ENCODE measurements at regions not wholly inside any gene's neighbourhood (a gene's known extent, or its start where the extent isn't known, plus 50 kb on each side); places are given as distances from the start of the nearest gene placed in this dataset.

DNA sequence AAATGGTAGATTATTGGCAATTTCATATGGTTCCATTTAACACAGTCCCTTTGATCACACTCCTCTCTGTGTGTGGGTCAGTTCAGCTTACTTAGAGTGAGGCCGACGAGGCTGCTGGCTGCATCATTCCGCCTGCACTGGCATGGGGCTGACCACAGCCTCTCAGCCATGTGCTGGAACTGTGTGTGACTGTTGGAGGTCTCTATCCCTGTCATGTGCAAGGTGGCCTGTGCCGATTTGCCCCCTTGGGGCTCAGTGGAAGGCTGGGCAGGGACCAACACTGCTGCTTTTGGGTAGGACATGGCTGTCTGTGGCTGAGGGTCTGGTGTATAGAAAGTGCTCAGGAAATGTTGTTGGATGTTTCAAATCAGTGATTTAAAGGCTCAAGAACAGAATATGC lies 454.0 kb upstream of the HS6ST1 start:
- TF ChIP-seq, protein P1, sequence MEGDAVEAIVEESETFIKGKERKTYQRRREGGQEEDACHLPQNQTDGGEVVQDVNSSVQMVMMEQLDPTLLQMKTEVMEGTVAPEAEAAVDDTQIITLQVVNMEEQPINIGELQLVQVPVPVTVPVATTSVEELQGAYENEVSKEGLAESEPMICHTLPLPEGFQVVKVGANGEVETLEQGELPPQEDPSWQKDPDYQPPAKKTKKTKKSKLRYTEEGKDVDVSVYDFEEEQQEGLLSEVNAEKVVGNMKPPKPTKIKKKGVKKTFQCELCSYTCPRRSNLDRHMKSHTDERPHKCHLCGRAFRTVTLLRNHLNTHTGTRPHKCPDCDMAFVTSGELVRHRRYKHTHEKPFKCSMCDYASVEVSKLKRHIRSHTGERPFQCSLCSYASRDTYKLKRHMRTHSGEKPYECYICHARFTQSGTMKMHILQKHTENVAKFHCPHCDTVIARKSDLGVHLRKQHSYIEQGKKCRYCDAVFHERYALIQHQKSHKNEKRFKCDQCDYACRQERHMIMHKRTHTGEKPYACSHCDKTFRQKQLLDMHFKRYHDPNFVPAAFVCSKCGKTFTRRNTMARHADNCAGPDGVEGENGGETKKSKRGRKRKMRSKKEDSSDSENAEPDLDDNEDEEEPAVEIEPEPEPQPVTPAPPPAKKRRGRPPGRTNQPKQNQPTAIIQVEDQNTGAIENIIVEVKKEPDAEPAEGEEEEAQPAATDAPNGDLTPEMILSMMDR (IDR thresholded peaks at IDR 0.05; ENCODE audit: low read depth, low read length) = no peak
- H3K4me3 ChIP-seq (replicated peaks in 1 of 2; ENCODE audit: low read depth in 2 of 2, low read length in 2 of 2) = no peak overlapping the region

DNA sequence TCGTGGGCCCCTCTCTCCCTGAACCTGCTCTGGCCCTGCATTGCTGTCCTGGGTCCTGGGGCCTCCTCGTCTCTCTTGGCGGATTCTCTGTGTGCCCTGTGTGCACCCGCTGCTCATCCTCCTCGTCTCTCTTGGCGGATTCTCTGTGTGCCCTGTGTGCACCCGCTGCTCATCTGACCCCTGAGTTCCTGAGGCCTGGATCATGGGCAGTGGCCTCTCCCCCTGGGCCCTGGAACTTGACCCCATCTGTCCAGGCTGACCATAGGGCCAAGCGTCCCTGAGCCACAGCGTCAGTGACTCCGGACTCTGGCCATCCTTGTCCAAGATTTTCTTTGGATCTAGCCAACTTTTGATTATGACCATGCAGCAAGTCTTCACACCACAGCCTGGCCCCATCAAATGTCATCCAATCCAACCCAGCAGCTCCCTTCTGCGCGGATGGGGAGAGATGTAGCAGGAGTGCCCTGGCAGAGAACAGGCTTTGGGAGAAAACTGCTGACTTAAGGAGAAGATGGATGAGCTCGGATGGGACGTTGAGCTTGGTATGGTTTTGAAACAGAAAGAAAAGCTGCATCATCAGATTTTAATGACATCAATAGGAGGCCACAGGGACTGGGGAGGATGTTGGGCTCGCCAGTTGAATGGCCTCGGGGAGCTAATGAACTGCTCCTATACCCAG lies 455.1 kb upstream of the HS6ST1 start:
- H3K4me3 ChIP-seq (replicated peaks in 1 of 2; ENCODE audit: low read depth in 2 of 2, low read length in 2 of 2) = no peak overlapping the region
- TF ChIP-seq, protein P1 (IDR thresholded peaks at IDR 0.05; ENCODE audit: low read depth, low read length) = no peak
- DNase-seq (ENCODE audit: low read depth in 2 of 2) = no peak

More for the DNA sequence above, 454.0 kb upstream of the HS6ST1 start:
- no peak for DNase-seq (ENCODE audit: low read depth in 2 of 2)

DNA sequence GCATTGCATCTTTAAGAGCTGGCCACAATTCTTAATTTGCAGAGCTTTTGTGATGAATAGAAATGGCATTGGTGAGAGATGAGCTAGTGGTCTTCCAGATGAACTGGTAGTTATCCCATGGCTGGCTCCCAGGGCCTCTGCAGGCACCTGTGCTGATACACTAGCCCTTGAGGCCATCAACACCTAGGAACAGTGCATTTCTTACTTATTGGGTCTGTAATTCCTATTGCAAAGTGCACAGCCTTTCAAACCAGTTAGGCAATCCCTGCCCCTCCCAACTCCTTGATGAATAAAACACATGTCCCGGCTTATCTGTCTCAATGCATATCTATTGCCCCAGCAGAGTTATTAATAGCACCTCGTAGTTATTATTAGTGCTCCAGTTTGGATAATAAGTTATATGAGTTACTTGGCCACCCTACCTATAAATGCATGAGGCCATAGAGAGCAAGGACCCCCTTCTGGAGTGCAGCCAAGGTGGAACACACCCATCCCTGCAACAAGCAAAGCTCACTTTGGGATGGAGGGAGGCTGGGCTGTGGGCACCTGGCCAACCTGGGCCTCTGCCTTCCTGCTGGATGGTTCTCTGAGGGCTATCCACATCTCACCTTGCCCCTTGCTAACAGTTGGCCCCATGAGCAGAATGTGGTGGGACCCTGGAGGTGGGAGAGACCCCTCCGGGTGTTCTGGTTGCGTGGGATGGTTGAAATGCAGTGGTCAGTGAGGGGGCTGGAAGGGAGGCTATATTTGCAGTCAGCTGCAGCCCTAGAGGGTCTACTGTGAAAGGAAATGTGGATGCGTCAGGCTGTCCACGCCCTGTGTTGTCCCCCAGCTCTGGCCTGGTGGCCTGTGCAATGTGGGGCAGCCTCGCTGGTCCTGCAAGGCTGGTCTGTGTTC lies 455.9 kb upstream of the HS6ST1 start:
- H3K4me3 ChIP-seq (replicated peaks in 1 of 2; ENCODE audit: low read depth in 2 of 2, low read length in 2 of 2) = no peak overlapping the region
- TF ChIP-seq, protein P1 (IDR thresholded peaks at IDR 0.05; ENCODE audit: low read depth, low read length) = no peak
- no peak for DNase-seq (ENCODE audit: low read depth in 2 of 2)

DNA sequence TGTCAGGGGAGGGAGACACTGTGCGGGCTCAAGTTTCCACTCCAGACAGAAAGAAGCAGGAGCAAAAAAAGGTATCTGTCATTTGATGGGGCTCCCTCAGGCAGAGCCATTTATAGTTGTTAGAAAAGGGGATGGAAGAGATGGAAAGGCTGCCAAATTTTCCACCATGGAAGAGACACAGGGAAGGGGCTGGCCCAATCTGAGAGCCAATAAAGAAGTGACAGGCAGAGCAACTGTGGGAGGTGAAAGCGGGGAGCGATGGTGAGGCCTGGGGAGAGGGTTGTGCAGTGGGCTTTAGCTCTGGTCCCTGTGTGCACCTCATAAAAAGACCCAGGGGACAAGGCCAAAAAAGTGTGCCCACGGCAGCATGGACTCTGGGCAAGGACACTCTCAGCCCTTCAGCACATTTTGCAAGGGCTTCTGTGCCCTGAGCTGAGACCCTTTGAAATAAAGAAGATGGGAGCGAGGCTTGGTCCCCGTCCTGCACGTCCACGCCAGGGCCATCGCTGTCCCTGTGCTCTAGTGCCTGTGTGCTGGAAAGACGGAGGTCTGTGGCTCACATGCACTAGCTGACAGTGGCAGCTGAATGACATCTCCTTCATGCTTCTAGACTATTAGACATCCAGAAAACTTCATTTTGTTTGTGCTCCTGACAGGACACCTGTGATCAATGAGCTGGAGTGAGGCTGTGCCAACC lies 456.7 kb upstream of the HS6ST1 start:
- DNase-seq (ENCODE audit: low read depth in 2 of 2) = no peak
- H3K4me3 ChIP-seq (replicated peaks in 1 of 2; ENCODE audit: low read depth in 2 of 2, low read length in 2 of 2) = no peak overlapping the region
- TF ChIP-seq, protein P1 (IDR thresholded peaks at IDR 0.05; ENCODE audit: low read depth, low read length) = no peak

DNA sequence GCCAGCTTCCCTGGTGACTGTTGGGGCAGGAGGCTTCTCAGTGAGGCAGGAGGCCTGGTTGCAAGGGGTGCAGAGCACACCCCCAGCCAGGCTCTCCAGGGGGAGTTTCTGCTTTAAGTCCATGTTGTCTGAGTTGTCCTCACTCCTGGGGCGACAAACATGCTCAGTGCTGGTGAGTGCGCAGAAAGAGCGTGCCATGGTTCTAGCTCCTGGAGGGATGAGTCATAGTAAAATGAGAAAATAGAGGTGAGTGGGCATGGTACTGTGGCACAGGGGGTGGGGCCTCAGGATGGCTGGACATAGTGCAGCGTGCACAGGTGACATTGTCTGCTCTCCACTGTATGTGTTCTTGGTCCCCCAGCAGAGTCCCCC lies 457.2 kb upstream of the HS6ST1 start:
- no peak overlapping the region for H3K4me3 ChIP-seq (replicated peaks in 1 of 2; ENCODE audit: low read depth in 2 of 2, low read length in 2 of 2)
- no peak for DNase-seq (ENCODE audit: low read depth in 2 of 2)
- TF ChIP-seq, protein P1 (IDR thresholded peaks at IDR 0.05; ENCODE audit: low read depth, low read length) = no peak

DNA sequence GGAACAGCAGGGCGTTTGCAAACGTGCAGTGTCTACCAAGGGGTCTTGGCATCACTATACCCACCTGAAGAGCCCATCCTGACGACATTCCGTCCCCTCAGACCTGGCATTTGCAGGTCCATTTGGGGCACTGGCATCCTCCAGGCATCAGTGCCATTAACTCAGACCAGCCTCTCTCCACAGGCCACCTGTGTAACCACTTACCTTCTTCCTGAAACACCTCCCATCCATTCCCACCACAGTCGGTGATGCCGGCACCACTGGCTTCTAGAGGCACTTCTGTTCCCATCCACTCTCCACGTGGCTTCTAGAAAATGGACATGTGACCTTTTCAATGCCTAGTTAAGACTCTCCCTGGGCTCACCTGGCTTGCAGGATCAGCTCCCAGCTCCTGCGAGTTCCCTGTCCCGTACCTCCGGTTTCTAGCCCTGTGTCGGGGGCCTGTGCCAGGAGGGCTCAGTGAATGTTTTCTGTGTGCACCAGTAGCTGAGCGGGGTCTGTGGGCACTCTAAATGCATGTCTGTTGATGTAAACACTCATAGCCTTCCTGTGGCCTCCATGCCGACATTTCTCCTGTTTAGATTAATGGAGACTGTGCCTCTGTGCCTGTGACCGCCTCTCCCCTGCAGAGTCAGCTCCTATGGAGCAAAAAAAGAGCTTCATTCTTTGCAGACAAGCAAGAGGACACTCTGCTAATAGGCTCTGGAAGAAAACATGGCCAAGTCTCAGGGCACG lies 458.0 kb upstream of the HS6ST1 start:
- no peak for DNase-seq (ENCODE audit: low read depth in 2 of 2)
- no peak overlapping the region for H3K4me3 ChIP-seq (replicated peaks in 1 of 2; ENCODE audit: low read depth in 2 of 2, low read length in 2 of 2)
- TF ChIP-seq, protein P1 (IDR thresholded peaks at IDR 0.05; ENCODE audit: low read depth, low read length) = no peak
